ENCODE measurements at regions not wholly inside any gene's neighbourhood (a gene's known extent, or its start where the extent isn't known, plus 50 kb on each side); places are given as distances from the start of the nearest gene placed in this dataset.

GRCh38 chr4:1467581-1468458 lies 61.6 kb upstream of the NKX1-1 start:
- no peak for DNase-seq
- intact Hi-C loops (cut with micrococcal nuclease), result no loop called here
- Mint-ChIP-seq H3K27ac (no peak overlapping the region), H3K4me3 (no peak overlapping the region), H3K4me1 (no peaks in the 10 kb centered on the region), H3K27me3 (peaks cover 4% of the 10 kb centered on the region), H3K9me3 (ENCODE audit: insufficient read depth) (peaks cover 12% of the 10 kb centered on the region)
- no peaks in the 10 kb centered on the region for H4K20me1 ChIP-seq (ENCODE audit: control insufficient read depth, insufficient read depth, low read length, poor library complexity, severe bottlenecking)
- no peak overlapping the region for H3K4me2 ChIP-seq (replicated peaks; ENCODE audit: low read depth, low read length, poor library complexity, severe bottlenecking)
- H3K4me3 ChIP-seq (ENCODE audit: control extremely low read depth in 1 of 5, extremely low read depth in 1 of 5, insufficient read depth in 1 of 5, low read depth in 2 of 5, low read length in 4 of 5), result no peak overlapping the region
- H2AFZ ChIP-seq (ENCODE audit: insufficient read depth, low read depth, low read length, poor library complexity, severe bottlenecking), result no peak overlapping the region
- peaks cover 0 to 14% (median 2%) of the 10 kb centered on the region in 4 experiments for H3K27me3 ChIP-seq (replicated peaks in 1 of 4; ENCODE audit: control extremely low read depth in 1 of 4, control insufficient read depth in 3 of 4, insufficient read depth in 4 of 4, low read length in 3 of 4)
- no peaks in the 10 kb centered on the region for H3K79me2 ChIP-seq (ENCODE audit: control insufficient read depth, insufficient read depth, low read length)
- WGBS (ENCODE audit: insufficient coverage), result 90% methylated on average over 6 of the region's 6 CpGs
- no peak for TF ChIP-seq EZH2 (IDR thresholded peaks at IDR 0.05; ENCODE audit: borderline replicate concordance, insufficient read depth, low read depth, low read length, poor library complexity, severe bottlenecking)
- no peak for TF ChIP-seq CTCF (IDR thresholded peaks at IDR 0.05)
- H3K9me3 ChIP-seq (ENCODE audit: control extremely low read depth in 1 of 3, control insufficient read depth in 2 of 3, insufficient read depth in 1 of 3, low read length in 2 of 3), result peaks cover 0 to 9% (median 0%) of the 10 kb centered on the region in 3 donors
- H3K27ac ChIP-seq (ENCODE audit: low read length in 2 of 2), result no peak overlapping the region
- CTCF ChIA-PET, result no interaction called here
- no peak for ATAC-seq (ENCODE audit: low read depth)
- no peaks in the 10 kb centered on the region for H3K4me1 ChIP-seq (ENCODE audit: control insufficient read depth in 2 of 2, insufficient read depth in 2 of 2, low read length in 2 of 2)
- no peaks in the 10 kb centered on the region for H3K36me3 ChIP-seq (replicated peaks in 1 of 2; ENCODE audit: control extremely low read depth in 1 of 2, control insufficient read depth in 1 of 2, extremely low read depth in 1 of 2, insufficient read depth in 2 of 2, low read length in 1 of 2)
- no peak overlapping the region for H3K9ac ChIP-seq (ENCODE audit: low read length)
- POLR2A ChIA-PET, result no interaction called here

- no peaks in the 10 kb centered on the region for H3K36me3 ChIP-seq (replicated peaks in 1 of 2; ENCODE audit: control extremely low read depth in 1 of 2, control insufficient read depth in 1 of 2, extremely low read depth in 1 of 2, insufficient read depth in 2 of 2, low read length in 1 of 2)
- H3K79me2 ChIP-seq (ENCODE audit: control insufficient read depth, insufficient read depth, low read length), result no peaks in the 10 kb centered on the region
- no peak overlapping the region for H3K4me3 ChIP-seq (ENCODE audit: control extremely low read depth in 1 of 5, extremely low read depth in 1 of 5, insufficient read depth in 1 of 5, low read depth in 2 of 5, low read length in 4 of 5)
- peaks cover 12% of the 10 kb centered on the region for H3K9me3 Mint-ChIP-seq (ENCODE audit: insufficient read depth)
- H4K20me1 ChIP-seq (ENCODE audit: control insufficient read depth, insufficient read depth, low read length, poor library complexity, severe bottlenecking), result no peaks in the 10 kb centered on the region
- DNase-seq (no peak), ATAC-seq (ENCODE audit: low read depth) (no peak)
- no peak for TF ChIP-seq CTCF (IDR thresholded peaks at IDR 0.05)
- ChIA-PET CTCF (no interaction called here), POLR2A (no interaction called here)
- no peak overlapping the region for H3K4me2 ChIP-seq (replicated peaks; ENCODE audit: low read depth, low read length, poor library complexity, severe bottlenecking)
- H3K9ac ChIP-seq (ENCODE audit: low read length), result no peak overlapping the region
- no peak overlapping the region for H3K27ac ChIP-seq (ENCODE audit: low read length in 2 of 2)
- H3K4me1 ChIP-seq (ENCODE audit: control insufficient read depth in 2 of 2, insufficient read depth in 2 of 2, low read length in 2 of 2), result no peaks in the 10 kb centered on the region
- no peak overlapping the region for H3K27ac Mint-ChIP-seq
- H3K27me3 Mint-ChIP-seq, result peaks cover 4% of the 10 kb centered on the region
- peaks cover 0 to 8% (median 2%) of the 10 kb centered on the region in 4 experiments for H3K27me3 ChIP-seq (replicated peaks in 1 of 4; ENCODE audit: control extremely low read depth in 1 of 4, control insufficient read depth in 3 of 4, insufficient read depth in 4 of 4, low read length in 3 of 4)
- WGBS (ENCODE audit: insufficient coverage), result no CpG with 5 or more reads among the region's 6 CpGs
- H3K4me1 Mint-ChIP-seq, result no peaks in the 10 kb centered on the region
- H2AFZ ChIP-seq (ENCODE audit: insufficient read depth, low read depth, low read length, poor library complexity, severe bottlenecking), result no peak overlapping the region
- intact Hi-C loops (cut with micrococcal nuclease), result no loop called here
- H3K9me3 ChIP-seq (ENCODE audit: control extremely low read depth in 1 of 3, control insufficient read depth in 2 of 3, insufficient read depth in 1 of 3, low read length in 2 of 3), result peaks cover 0 to 6% (median 0%) of the 10 kb centered on the region in 3 donors
- H3K4me3 Mint-ChIP-seq, result no peak overlapping the region
Observed at GRCh38 chr4:1466863-1467165, 60.6 kb upstream of the NKX1-1 start.
